ENCODE measurements at regions not wholly inside any gene's neighbourhood (a gene's known extent, or its start where the extent isn't known, plus 50 kb on each side); places are given as distances from the start of the nearest gene placed in this dataset.

GRCh38 chr6:140480852-140481251 is 1106.4 kb upstream of the CITED2 start:
- Histone ChIP-seq H3K36me3 (replicated peaks; ENCODE audit: insufficient read depth, low read length) (no peaks in the 10 kb centered on the region), H3K9me2 (replicated peaks; ENCODE audit: insufficient read depth, low read length) (no peaks in the 10 kb centered on the region), H2AFZ (ENCODE audit: low read length) (no peak overlapping the region), H3K4me1 (ENCODE audit: low read length) (no peaks in the 10 kb centered on the region), H3K9me3 (replicated peaks; ENCODE audit: insufficient read depth, low read length) (no peaks in the 10 kb centered on the region), H3K4me2 (ENCODE audit: low read depth, low read length) (no peak overlapping the region), H3K27ac (ENCODE audit: low read length) (no peak overlapping the region), H3F3A (ENCODE audit: insufficient read depth, low read length) (no peaks in the 10 kb centered on the region), H3K27me3 (replicated peaks; ENCODE audit: insufficient read depth, low read length) (no peaks in the 10 kb centered on the region), H3K79me2 (ENCODE audit: low read length) (no peaks in the 10 kb centered on the region), H3K4me3 (ENCODE audit: low read length) (no peak overlapping the region), H3K9ac (ENCODE audit: low read length) (no peak overlapping the region), H4K20me1 (ENCODE audit: insufficient read depth, low read length) (no peaks in the 10 kb centered on the region)
- no peak for DNase-seq
- TF ChIP-seq EZH2 (optimal IDR thresholded peaks at IDR 0.05; ENCODE audit: low read depth, low read length) (no peak), CTCF (IDR thresholded peaks at IDR 0.05; ENCODE audit: low read length) (no peak)

GRCh38 chr6:140478631-140479030 is 1104.2 kb upstream of the CITED2 start:
- no peak overlapping the region for H3K4me2 ChIP-seq (ENCODE audit: low read depth, low read length)
- no peaks in the 10 kb centered on the region for H3K27me3 ChIP-seq (replicated peaks; ENCODE audit: insufficient read depth, low read length)
- no peaks in the 10 kb centered on the region for H3K36me3 ChIP-seq (replicated peaks; ENCODE audit: insufficient read depth, low read length)
- no peaks in the 10 kb centered on the region for H3K9me2 ChIP-seq (replicated peaks; ENCODE audit: insufficient read depth, low read length)
- H2AFZ ChIP-seq (ENCODE audit: low read length): no peak overlapping the region
- H3K9me3 ChIP-seq (replicated peaks; ENCODE audit: insufficient read depth, low read length): no peaks in the 10 kb centered on the region
- H3K79me2 ChIP-seq (ENCODE audit: low read length): no peaks in the 10 kb centered on the region
- no peak overlapping the region for H3K9ac ChIP-seq (ENCODE audit: low read length)
- no peaks in the 10 kb centered on the region for H3K4me1 ChIP-seq (ENCODE audit: low read length)
- no peaks in the 10 kb centered on the region for H3F3A ChIP-seq (ENCODE audit: insufficient read depth, low read length)
- no peak overlapping the region for H3K27ac ChIP-seq (ENCODE audit: low read length)
- DNase-seq: no peak
- no peak for TF ChIP-seq EZH2 (optimal IDR thresholded peaks at IDR 0.05; ENCODE audit: low read depth, low read length)
- no peak for TF ChIP-seq EZH2phosphoT487 (IDR thresholded peaks at IDR 0.05; ENCODE audit: low read length)
- TF ChIP-seq CTCF (IDR thresholded peaks at IDR 0.05; ENCODE audit: low read length): no peak
- H4K20me1 ChIP-seq (ENCODE audit: insufficient read depth, low read length): no peaks in the 10 kb centered on the region
- no peak overlapping the region for H3K4me3 ChIP-seq (ENCODE audit: low read length)

GRCh38 chr6:140475086-140475485 is 1100.6 kb upstream of the CITED2 start:
- no peaks in the 10 kb centered on the region for H3K27me3 ChIP-seq (replicated peaks; ENCODE audit: insufficient read depth, low read length)
- H3K4me3 ChIP-seq (ENCODE audit: low read length): no peak overlapping the region
- no peaks in the 10 kb centered on the region for H3K9me3 ChIP-seq (replicated peaks; ENCODE audit: insufficient read depth, low read length)
- H3K4me2 ChIP-seq (ENCODE audit: low read depth, low read length): no peak overlapping the region
- no peaks in the 10 kb centered on the region for H3K9me2 ChIP-seq (replicated peaks; ENCODE audit: insufficient read depth, low read length)
- H4K20me1 ChIP-seq (ENCODE audit: insufficient read depth, low read length): no peaks in the 10 kb centered on the region
- H3K27ac ChIP-seq (ENCODE audit: low read length): no peak overlapping the region
- no peak for TF ChIP-seq EZH2phosphoT487 (IDR thresholded peaks at IDR 0.05; ENCODE audit: low read length)
- TF ChIP-seq CTCF (IDR thresholded peaks at IDR 0.05; ENCODE audit: low read length): no peak
- TF ChIP-seq EZH2 (optimal IDR thresholded peaks at IDR 0.05; ENCODE audit: low read depth, low read length): no peak
- H3F3A ChIP-seq (ENCODE audit: insufficient read depth, low read length): no peaks in the 10 kb centered on the region
- no peak for DNase-seq
- no peaks in the 10 kb centered on the region for H3K36me3 ChIP-seq (replicated peaks; ENCODE audit: insufficient read depth, low read length)
- no peaks in the 10 kb centered on the region for H3K79me2 ChIP-seq (ENCODE audit: low read length)
- H3K9ac ChIP-seq (ENCODE audit: low read length): no peak overlapping the region
- no peaks in the 10 kb centered on the region for H3K4me1 ChIP-seq (ENCODE audit: low read length)
- H2AFZ ChIP-seq (ENCODE audit: low read length): no peak overlapping the region
